HG02642 (cell line): ENCODE measurements at regions not wholly inside any gene's neighbourhood (a gene's known extent, or its start where the extent isn't known, plus 50 kb on each side); places are given as distances from the start of the nearest gene placed in this dataset.

Experiments
- ATAC-seq: cut with Tn5 transposase; IDR thresholded peaks from one replicate; pipeline ENCODE4 v1.9.1; 2021; ENCODE audit warnings: mild to moderate bottlenecking; ENCODE audit not compliant: unreplicated experiment, poor library complexity

- no peak for ATAC-seq
Measured at GRCh38 chr1:200354243-200354642, 55.6 kb downstream of the ZNF281 start.

- ATAC-seq, result no peak
Measured at GRCh38 chr1:200353232-200353631, 56.6 kb downstream of the ZNF281 start.

GRCh38 chr1:200351826-200352549 is 57.8 kb downstream of the ZNF281 start:
- peak; percentile 62 for ATAC-seq

DNA sequence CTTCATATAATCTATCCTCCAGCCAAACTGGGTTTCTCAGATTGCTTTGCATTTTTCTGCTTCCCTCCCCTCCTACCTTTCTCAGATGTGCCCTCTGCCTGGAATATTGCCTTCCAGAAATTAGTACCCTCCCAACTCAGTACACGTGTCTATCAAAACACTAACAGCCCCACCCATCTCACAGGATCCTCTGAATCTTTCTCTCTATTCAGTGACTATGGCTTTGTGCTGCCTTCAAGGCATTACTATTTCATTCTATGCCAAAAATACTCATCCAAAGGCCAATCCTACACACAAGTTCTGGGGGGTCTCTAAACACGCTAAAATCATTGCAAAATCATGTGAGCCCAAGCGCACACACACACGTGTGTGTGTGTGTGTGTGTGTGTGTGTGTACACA is 58.4 kb downstream of the ZNF281 start:
- ATAC-seq, result no peak

- no peak for ATAC-seq
Measured at GRCh38 chr1:200346700-200347099, 63.1 kb downstream of the ZNF281 start.

GRCh38 chr1:200345520-200345919 is 64.3 kb downstream of the ZNF281 start:
- ATAC-seq, result no peak

GRCh38 chr1:200343874-200344273 is 66.0 kb downstream of the ZNF281 start:
- ATAC-seq, result no peak

GRCh38 chr1:200342511-200343311 is 67.1 kb downstream of the ZNF281 start:
- ATAC-seq, result no peak

DNA sequence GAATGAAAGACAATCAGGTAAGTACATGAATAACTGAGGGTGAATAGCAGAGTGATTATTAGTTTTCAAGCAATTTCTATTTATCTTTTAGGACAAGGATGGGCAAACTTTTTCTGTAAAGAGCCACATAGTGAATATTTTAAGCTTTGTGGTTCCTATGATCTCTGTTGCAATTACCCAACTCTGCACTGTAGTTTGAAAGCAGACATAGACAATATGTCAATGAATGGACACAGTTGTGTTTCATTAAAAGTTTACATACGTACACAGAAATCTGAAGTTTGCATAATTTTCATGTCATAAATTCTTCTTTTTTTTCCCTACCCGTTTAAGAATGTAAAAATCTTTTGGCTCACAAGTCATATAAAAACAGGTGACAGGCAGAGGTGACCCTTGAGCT is 71.4 kb downstream of the ZNF281 start:
- ATAC-seq, result no peak

DNA sequence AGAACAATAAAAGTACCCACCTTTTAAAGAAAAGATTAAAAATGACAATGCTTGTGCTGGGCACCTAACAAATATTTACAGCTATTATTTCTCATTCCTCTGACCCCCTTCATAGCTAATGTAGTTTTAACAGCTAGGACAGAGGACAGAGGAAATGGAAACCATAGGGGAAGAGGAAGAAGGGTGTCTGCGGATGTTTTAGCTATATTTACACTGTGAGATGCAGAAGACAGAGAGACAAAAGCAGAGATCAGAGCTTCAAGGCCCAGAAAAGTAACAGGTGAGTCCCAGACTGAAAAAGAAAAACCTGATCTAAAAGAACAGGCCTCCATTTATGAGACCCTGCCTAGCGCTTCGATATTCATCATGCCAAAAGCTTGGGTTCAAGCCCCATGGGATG is 72.0 kb downstream of the ZNF281 start:
- ATAC-seq, result no peak

GRCh38 chr1:200337410-200337809 is 72.4 kb downstream of the ZNF281 start:
- no peak for ATAC-seq

DNA sequence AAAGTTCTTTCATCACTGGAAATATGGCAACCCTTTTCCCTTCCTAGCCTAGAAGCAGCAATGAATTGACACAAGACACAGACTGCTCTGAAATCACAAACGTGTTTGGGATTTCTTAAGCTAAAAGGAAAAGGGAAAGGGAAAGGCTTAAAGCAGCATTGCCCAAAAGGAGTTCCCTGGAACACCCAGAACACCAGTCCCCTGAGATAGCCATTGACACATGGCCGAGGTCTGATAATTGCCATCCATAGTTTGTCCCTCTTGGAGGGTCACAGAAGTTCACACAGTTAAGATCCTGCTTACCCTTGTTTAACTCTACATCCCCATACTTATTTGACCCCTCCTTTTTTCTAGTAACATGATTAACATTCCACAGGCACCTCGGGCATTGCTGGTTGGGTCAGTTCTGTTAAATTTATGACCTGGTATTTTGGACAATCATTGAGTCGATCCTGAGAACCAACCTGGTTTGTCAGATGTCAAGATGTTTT is 72.9 kb downstream of the ZNF281 start:
- ATAC-seq, result no peak

- ATAC-seq, result no peak
Measured at GRCh38 chr1:200336101-200336845, 73.6 kb downstream of the ZNF281 start.

DNA sequence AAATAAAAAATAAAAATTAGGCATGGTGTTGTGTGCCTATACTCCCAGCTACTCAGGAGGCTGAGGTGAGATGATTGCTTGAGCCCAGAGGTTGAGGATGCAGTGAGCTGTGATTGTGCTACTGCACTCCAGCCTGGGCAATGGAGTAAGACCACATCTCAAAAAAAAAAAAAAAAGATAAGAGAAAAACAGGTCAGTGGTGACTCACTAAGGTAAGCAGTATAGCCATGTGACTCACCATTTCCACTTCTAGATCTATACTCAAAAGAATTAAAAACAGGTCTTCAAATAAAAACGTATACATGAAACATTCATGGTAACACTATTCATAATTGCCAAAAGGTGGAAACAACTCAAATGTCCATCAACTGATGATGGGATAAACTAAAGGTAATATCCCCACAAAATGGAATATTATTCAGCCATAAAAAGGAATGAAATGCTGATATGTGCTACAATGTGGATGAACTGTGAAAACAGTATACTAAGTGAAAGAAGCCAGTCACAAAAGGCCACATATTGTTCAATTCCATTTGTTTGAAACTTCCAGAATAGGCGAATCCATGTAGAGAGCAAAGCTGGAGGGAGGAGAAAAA is 75.1 kb downstream of the ZNF281 start:
- ATAC-seq, result no peak

- ATAC-seq, result no peak
Measured at GRCh38 chr1:200333329-200333728, 76.5 kb downstream of the ZNF281 start.

GRCh38 chr1:200332716-200333115 is 77.1 kb downstream of the ZNF281 start:
- ATAC-seq, result no peak

DNA sequence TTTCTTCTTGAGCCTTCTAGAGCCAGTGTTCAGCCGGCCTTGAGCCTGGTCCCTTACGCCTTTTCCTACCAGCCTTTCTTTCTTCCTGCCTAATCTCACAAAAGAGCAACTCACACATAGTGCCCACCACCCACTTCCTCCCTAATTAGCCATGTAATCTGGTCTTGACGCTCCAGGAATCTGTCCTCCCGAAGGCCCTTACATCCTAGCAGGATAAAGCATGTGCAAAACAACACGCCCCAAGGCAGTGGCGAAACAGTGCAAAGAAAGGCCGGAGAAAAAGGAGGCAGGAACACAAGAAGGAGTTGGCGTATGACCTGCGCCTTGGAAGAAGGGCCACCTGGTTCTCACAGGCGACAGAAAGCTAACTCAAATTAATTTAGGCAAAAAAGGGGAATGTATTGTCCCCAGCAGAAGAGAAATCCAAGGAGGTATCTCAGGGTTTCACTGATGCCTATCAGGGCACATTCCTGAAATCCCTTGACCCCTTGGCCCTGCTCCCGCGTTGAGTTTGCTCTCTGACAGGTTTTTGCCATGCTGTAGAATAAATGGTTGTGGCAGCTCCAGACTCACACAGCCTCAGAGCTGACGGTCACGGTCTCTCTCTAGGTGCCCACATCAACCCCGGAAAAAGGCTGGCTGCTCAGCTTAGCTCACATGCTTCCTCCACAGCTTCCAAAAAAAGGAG is 79.0 kb downstream of the ZNF281 start:
- ATAC-seq, result no peak

DNA sequence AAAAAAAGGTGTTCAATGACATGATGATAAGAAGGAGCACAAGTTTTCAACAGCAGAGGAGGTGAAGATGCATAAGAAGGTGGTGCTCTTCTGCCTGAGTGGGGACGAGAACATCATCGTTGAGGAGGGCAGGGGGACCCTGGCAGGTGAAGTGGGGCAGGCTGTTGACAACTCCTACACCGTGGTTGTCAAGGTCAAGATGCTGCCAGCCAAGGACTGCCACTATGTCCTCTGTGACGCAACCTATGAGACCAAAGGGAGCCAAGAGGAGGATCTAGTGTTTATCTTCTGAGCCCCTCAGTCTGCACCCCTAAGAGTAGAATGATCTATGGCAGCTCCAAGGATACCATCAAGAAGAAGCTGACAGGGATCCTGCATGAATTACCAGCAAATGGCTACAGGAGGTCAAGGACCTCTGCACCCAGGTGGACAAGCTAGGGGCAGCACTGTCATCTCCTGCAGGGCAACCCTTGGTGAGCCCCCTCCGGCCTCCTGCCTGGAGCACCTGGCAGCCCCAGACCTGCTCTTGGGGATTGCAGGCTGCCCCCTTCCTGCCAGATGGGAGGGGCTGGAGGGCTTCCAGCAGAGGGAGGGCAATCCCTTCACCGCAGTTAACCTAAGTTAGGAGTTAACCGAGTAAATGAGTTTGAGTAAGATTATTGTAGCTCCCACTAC is 80.5 kb downstream of the ZNF281 start:
- no peak for ATAC-seq

GRCh38 chr1:200328379-200328778 is 81.5 kb downstream of the ZNF281 start:
- ATAC-seq, result no peak
